Fibroblast of skin of scalp (primary cell): ENCODE measurements at regions not wholly inside any gene's neighbourhood (a gene's known extent, or its start where the extent isn't known, plus 50 kb on each side); places are given as distances from the start of the nearest gene placed in this dataset.
"Not testable (repeated sequence)": the region's sequence is repeated elsewhere in the genome, so short reads cannot be mapped to it uniquely, and the experiment has no call there.

Experiments used
- DNase-seq: peaks from one replicate; pipeline ENCODE4 v3.0.0-alpha.2; 2013

- no peak for DNase-seq
These were observed 164.4 kb downstream of the CXXC4 start for GRCh38 chr4:104330125-104330905.

DNA sequence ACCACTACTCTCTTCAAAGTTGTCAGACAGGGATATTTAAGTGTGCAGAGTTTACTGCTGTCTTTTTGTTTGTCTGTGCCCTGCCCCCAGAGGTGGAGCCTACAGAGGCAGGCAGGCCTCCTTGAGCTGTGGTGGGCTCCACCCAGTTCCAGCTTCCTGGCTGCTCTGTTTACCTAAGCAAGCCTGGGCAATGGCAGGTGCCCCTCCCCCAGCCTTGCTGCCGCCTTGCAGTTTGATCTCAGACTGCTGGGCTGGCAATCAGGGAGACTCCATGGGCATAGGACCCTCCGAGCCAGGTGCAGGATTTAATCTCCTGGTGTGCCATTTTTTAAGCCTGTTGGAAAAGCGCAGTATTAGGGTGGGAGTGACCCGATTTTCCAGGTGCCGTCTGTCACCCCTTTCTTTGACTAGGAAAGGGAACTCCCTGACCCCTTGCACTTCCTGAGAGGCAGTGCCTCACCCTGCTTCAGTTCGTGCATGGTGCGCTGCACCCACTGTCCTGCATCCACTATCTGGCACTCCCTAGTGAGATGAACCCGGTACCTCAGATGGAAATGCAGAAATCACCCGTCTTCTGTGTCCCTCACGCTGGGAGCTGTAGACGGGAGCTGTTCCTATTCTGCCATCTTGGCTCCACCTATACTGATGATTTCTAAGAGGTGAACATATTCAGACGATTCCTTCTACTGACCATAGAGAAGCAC lies 167.6 kb downstream of the CXXC4 start:
- DNase-seq: not testable (repeated sequence)

DNA sequence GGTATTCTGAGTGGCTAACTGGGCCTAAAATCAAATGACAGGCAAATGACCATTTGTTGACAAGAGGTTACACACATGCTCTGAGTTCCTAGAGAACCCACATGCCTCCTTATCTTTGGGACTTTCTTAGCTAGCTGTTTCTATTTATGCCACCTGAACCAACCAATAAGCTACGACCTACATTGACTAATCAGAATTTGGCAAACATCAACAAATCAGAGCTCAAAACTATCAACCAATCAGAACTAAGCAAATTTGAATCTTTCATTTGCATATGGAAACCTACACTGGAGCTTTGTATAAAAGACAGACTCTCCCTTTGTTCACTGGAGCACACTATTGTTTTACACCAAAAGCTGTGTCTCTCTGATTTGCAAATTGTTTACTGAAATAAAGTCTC lies 192.0 kb downstream of the CXXC4 start:
- no peak for DNase-seq

- no peak for DNase-seq
These were observed 199.9 kb downstream of the CXXC4 start for GRCh38 chr4:104294811-104295210.

GRCh38 chr4:104286867-104287266 lies 207.8 kb downstream of the CXXC4 start:
- DNase-seq: no peak

- DNase-seq: no peak
These were observed 211.4 kb downstream of the CXXC4 start for GRCh38 chr4:104283303-104283702.

DNA sequence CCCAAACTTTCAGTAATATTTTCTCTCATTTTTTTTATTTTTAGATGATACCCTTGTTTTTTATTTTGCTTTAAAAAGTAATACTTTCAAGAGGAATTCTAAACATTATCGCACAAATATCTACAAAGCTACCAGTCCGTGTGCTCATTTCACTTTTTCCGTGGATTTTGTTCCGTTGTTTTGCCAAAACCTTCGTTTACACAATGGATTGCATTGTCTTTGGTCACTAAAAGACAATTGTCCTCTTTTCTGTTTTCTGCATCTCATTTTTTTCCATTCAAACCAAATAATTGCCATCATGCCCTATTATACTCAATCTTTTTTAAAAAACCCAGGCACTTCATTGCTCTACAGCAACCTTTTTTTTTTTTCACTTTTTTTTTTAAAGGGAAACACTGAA lies 214.9 kb downstream of the CXXC4 start:
- DNase-seq: no peak

GRCh38 chr4:104272966-104273365 lies 221.7 kb downstream of the CXXC4 start:
- DNase-seq: no peak

- not testable (repeated sequence) for DNase-seq
These were observed 225.1 kb downstream of the CXXC4 start for GRCh38 chr4:104269603-104270002.

- DNase-seq: no peak
These were observed 231.6 kb downstream of the CXXC4 start for GRCh38 chr4:104263100-104263499.

- no peak for DNase-seq
These were observed 232.0 kb downstream of the CXXC4 start for GRCh38 chr4:104262678-104263077.

GRCh38 chr4:104248726-104249125 lies 246.0 kb downstream of the CXXC4 start:
- DNase-seq: no peak

GRCh38 chr4:104235967-104236366 lies 258.7 kb downstream of the CXXC4 start:
- DNase-seq: no peak

GRCh38 chr4:104217526-104217925 lies 277.2 kb downstream of the CXXC4 start:
- no peak for DNase-seq

DNA sequence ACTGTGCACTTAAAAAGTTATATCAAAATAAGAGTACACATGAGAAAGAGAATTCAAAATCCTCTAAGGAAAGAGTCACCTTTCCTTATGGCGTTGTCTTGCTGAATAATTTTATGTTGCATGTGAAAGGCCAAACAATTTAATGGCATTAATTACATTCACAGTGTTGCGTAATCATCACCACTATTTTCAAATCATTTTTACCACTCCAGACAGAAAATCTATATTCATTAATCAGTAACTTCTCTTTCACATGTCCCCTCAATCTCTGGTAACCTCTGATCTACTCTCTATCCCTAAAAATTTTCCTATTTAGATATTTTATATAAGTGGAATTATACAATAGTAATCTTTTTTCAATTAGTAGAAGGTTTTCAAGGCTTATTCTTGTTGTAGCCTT lies 283.0 kb downstream of the CXXC4 start:
- DNase-seq: no peak

DNA sequence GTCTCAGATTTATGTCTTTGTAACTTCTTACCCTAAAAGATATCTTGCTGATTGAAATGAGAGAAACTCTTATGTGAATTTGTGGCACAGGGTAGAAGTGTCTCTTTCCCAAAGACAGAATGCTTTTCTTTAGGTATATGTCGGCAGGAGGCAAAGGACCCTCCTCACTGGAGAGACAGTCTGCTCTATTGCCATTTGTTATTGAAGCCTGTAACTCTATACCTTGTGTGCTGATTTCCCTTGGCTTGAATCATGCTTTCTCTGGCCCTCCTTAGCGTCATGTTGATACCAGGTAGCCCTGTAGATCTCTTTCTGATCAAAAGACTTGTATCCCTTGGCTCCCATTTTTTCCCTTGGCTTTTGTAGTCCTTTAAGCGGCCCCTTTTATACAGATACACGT lies 284.3 kb downstream of the CXXC4 start:
- no peak for DNase-seq

DNA sequence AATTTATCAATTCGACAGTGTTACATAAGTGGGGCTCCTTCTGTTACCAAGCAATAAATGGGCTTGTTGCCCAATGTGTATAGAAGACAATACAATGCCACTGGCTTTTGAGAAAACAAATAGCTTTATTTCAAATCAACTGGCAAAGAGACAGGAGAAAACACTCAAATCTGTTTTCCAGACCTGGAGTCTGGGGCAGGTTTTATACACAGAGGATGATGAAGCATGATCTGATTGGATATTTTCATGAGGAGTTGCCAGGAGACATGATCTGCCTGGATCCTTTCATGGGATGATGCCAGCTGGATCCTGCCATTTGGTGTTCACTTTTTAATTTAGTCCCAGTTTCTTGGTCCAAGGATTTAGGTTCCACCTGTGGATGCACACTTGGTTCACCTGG lies 287.9 kb downstream of the CXXC4 start:
- no peak for DNase-seq

DNA sequence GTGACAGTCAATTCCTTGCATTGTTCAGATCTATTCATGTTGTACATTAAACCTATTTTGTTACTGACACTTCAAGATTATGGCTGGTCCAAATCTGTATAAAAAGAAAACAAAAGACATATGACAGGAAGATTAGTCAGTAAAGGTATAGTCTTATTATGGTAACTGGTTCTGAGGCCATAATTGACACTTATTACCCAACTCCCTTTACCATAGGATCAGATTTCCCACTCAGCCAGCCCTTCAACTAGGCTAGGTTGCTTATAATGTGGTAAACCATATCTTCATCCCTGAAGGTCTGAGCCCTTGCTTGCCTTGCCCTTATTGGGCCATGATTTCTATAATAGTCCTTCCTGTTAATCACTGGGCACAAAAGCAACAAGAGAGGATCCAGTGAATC lies 289.6 kb downstream of the CXXC4 start:
- no peak for DNase-seq

- DNase-seq: no peak
These were observed 306.4 kb downstream of the CXXC4 start for GRCh38 chr4:104188301-104188700.

GRCh38 chr4:104169437-104169836 lies 325.3 kb downstream of the CXXC4 start:
- DNase-seq: no peak

- no peak for DNase-seq
These were observed 327.9 kb downstream of the CXXC4 start for GRCh38 chr4:104166749-104167148.

DNA sequence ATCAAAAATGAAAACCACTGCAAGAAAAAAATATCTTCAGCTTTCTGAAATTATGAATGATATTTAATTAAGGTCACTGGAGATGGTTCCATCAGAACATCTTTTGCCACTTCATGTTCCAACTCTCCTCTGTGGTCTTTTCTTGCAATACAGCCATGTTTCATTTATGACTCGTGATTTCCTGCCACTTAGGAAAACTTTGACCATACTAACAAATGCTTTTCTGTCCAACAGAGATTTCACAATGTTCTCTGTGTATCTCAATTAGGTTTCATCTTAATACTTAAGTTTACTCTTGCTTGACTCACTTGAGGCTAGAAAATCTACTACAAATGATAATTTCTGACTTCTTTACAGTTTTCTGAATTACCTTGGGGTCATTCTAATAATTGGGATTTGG lies 330.9 kb downstream of the CXXC4 start:
- DNase-seq: no peak

GRCh38 chr4:104146048-104146447 lies 348.6 kb downstream of the CXXC4 start:
- no peak for DNase-seq

DNA sequence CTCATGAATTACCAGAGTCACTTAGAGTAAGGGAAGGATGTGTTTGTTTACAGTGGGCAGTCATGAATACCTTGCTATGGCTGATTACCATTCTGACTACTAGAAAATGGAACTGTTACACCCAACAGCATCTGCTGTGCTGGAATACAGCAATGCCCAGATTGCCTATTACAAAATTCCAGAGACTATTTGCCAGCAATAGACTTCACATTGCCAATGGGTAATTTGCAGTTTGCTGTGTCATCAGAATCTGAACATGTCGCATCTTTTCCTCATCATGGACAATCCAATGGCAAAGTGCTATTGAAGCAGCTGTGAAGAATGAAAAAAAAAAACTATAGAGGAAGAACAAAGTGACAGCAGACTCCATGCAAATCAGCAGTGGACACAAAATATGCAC lies 356.6 kb downstream of the CXXC4 start:
- DNase-seq: no peak
